Endothelial cell of umbilical vein (primary cell): ENCODE measurements at regions not wholly inside any gene's neighbourhood (a gene's known extent, or its start where the extent isn't known, plus 50 kb on each side); places are given as distances from the start of the nearest gene placed in this dataset.

Source experiments
- BruUV-seq: library from RNA; stranded (reverse); fragments of 400-500 nt; replicated peaks from 2 replicates; lab custom pipeline; 2021; lab: Mats Ljungman, UMichigan
- CTCF ChIA-PET: fragments of 300-600, 350-600 bp; sonication (Branson Sonifier 250); formaldehyde crosslinking; loops from one replicate; lab custom pipeline; 2021; ENCODE audit warnings: antibody characterized with exemption, inconsistent platforms; lab: Charles Lee
- POLR2A ChIA-PET: fragments of 300-600, 350-600 bp; sonication (Branson Sonifier 250); formaldehyde crosslinking; loops from one replicate; lab custom pipeline; 2021; ENCODE audit warnings: antibody characterized with exemption, inconsistent platforms; lab: Charles Lee
- DNase-seq: peaks from one replicate; pipeline ENCODE4 v3.0.0-alpha.2; 2011; ENCODE audit warnings: low read depth, low spot score
- FAIRE-seq: peaks from 2 replicates; lab custom pipeline; 2011; peaks lifted over from hg19 to GRCh38; lab: Jason Lieb, UNC
- H2AFZ ChIP-seq: 2 replicates; pipeline ENCODE4 v1.6.0; 2012; ENCODE audit warnings: low read depth, low read length, control low read depth, inconsistent platforms
- H3K27ac ChIP-seq: 2 replicates; pipeline ENCODE4 v1.5.1; 2011; ENCODE audit warnings: low read depth, mild to moderate bottlenecking, control low read depth, low read length, moderate library complexity; ENCODE audit not compliant: insufficient read depth
- H3K27me3 ChIP-seq, 2 experiments: 2 replicates each; pipeline versions ENCODE4 v1.6.0 to v1.6.1; 2011; ENCODE audit warnings: low read length in 2 of 2, mixed read lengths in 1 of 2; ENCODE audit not compliant: control insufficient read depth in 2 of 2, insufficient read depth in 2 of 2
- H3K36me3 ChIP-seq, 2 experiments: 2 replicates in 1 of 2; 3 replicates in 1 of 2; pipeline ENCODE4 v1.5.1; 2011; ENCODE audit warnings: low read length in 2 of 2, mild to moderate bottlenecking in 1 of 2, moderate library complexity in 1 of 2; ENCODE audit not compliant: control insufficient read depth in 2 of 2, insufficient read depth in 2 of 2; ENCODE audit errors: extremely low read depth in 1 of 2
- H3K4me1 ChIP-seq: 3 replicates; pipeline ENCODE4 v1.5.1; 2011; ENCODE audit warnings: mild to moderate bottlenecking, low read length; ENCODE audit not compliant: control insufficient read depth, insufficient read depth; ENCODE audit errors: extremely low read depth
- H3K4me2 ChIP-seq: 2 replicates; pipeline ENCODE4 v1.6.1; 2011; ENCODE audit warnings: low read length, control low read depth, mixed read lengths; ENCODE audit not compliant: insufficient read depth
- H3K4me3 ChIP-seq, 3 experiments: fragments of 200-600 bp in 1 of 3; sonication (generic), shearing (Covaris generic) in 1 of 3; replicated peaks in 1 of 3; 2 replicates each; pipeline ENCODE4 v1.5.1; 2011 to 2016; ENCODE audit warnings: control low read depth in 3 of 3, low read length in 3 of 3, mild to moderate bottlenecking in 2 of 3, inconsistent platforms in 1 of 3, low read depth in 1 of 3, moderate library complexity in 1 of 3; ENCODE audit not compliant: insufficient read depth in 1 of 3
- H3K79me2 ChIP-seq: 2 replicates; pipeline ENCODE4 v1.6.0; 2012; ENCODE audit warnings: low read length, inconsistent platforms; ENCODE audit not compliant: control insufficient read depth, insufficient read depth
- H3K9ac ChIP-seq: replicated peaks from 2 replicates; pipeline ENCODE3; 2011; ENCODE audit warnings: low read length, control low read depth; ENCODE audit not compliant: insufficient read depth; ENCODE audit errors: extremely low read depth
- H3K9me1 ChIP-seq: replicated peaks from 3 replicates; pipeline ENCODE4 v1.6.0; 2011; ENCODE audit warnings: mild to moderate bottlenecking, low read length; ENCODE audit not compliant: control insufficient read depth, insufficient read depth; ENCODE audit errors: extremely low read depth
- H3K9me3 ChIP-seq: replicated peaks from 2 replicates; pipeline ENCODE4 v1.5.1; 2012; ENCODE audit warnings: low read length, inconsistent platforms; ENCODE audit not compliant: control insufficient read depth, insufficient read depth
- H4K20me1 ChIP-seq: replicated peaks from 2 replicates; pipeline ENCODE3; 2011; ENCODE audit warnings: mild to moderate bottlenecking, low read length; ENCODE audit not compliant: control insufficient read depth, insufficient read depth; ENCODE audit errors: extremely low read depth
- EZH2 ChIP-seq: IDR thresholded peaks from 2 replicates; pipeline ENCODE4 v1.6.1; 2012; ENCODE audit warnings: borderline replicate concordance, low read depth, mild to moderate bottlenecking, moderate library complexity, low read length, inconsistent platforms; ENCODE audit not compliant: severe bottlenecking
- POLR2A ChIP-seq: IDR thresholded peaks from 2 replicates; pipeline ENCODE4 v1.6.1; 2012; ENCODE audit warnings: low read depth, mild to moderate bottlenecking, control low read depth, low read length
- POLR2AphosphoS5 ChIP-seq: IDR thresholded peaks from 2 replicates; pipeline ENCODE4 v1.6.1; 2012; ENCODE audit warnings: low read depth, mild to moderate bottlenecking, control low read depth, low read length, moderate library complexity; ENCODE audit not compliant: insufficient read depth
- dilution Hi-C: fragments of 300-500 bp; cut with MboI; formaldehyde crosslinking; loops from one replicate; pipeline ENCODE4 v1.15.0; 2019; ENCODE audit warnings: low sequenced_read_pairs; ENCODE audit not compliant: extremely low pct_ligation_motif_present
- intact Hi-C: fragments of 100-400 bp; cut with micrococcal nuclease; formaldehyde crosslinking; loops from one replicate; pipeline ENCODE4 v1.10.0; 2022

DNA sequence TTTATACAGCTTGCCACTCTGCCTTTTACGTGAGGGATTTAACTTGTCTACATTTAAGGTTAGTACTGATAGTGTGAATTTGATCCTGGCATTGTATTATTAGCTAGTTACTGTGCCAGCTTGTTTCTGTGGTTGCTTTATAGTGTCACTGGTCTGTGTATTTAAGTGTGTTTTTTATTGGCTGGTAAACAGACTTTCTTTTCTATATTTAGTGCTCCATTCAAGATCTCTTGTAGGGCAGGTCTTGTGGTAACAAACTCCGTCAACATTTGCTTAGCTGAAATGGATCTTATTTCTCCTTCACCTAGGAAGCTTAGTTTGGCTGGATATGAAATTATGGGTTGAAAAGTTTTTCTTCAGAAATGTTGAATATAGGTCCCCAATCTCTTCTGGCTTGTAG lies 1971.0 kb upstream of the LRRTM1 start:
- no peaks in the 10 kb centered on the region for H3K4me1 ChIP-seq
- DNase-seq (no peak), FAIRE-seq (no peak)
- H4K20me1 ChIP-seq = no peaks in the 10 kb centered on the region
- ChIA-PET CTCF (no interaction called here), POLR2A (no interaction called here)
- H3K27me3 ChIP-seq = no peaks in the 10 kb centered on the region
- H3K4me3 ChIP-seq = no peak overlapping the region
- TF ChIP-seq POLR2A (no peak), EZH2 (no peak), POLR2AphosphoS5 (no peak)
- BruUV-seq = no TSS peak
- intact Hi-C loops (no loop called here), dilution Hi-C loops (no loop called here)
- H3K79me2 ChIP-seq = no peaks in the 10 kb centered on the region
- no peak overlapping the region for H2AFZ ChIP-seq
- H3K36me3 ChIP-seq = no peaks in the 10 kb centered on the region
- H3K9me3 ChIP-seq = no peaks in the 10 kb centered on the region
- no peak overlapping the region for H3K4me2 ChIP-seq
- no peaks in the 10 kb centered on the region for H3K9me1 ChIP-seq
- no peak overlapping the region for H3K27ac ChIP-seq
- H3K9ac ChIP-seq = no peak overlapping the region

DNA sequence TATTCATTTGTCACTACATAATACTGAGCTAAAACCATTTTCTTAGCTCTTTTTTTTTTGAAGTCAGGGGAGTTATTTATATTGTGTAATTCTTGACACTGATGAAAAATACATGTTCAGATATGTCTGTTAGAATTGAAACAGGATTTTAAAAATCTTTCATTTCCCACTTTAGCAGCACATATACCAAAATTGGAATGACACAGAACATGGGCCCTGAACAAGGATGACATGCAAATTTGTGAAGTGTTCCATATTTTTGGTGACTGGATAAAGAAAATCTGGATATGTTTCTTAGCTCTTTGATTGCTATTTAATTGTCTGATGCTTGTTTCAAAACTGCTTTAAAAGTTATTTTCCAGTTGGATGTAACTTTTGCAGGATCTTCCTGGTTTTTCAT lies 1963.9 kb upstream of the LRRTM1 start:
- no peak overlapping the region for H2AFZ ChIP-seq
- H3K9ac ChIP-seq = no peak overlapping the region
- no peaks in the 10 kb centered on the region for H3K36me3 ChIP-seq
- no peak overlapping the region for H3K4me3 ChIP-seq
- H4K20me1 ChIP-seq = no peaks in the 10 kb centered on the region
- no peaks in the 10 kb centered on the region for H3K79me2 ChIP-seq
- H3K27me3 ChIP-seq = no peaks in the 10 kb centered on the region
- FAIRE-seq (no peak), DNase-seq (no peak)
- intact Hi-C loops (no loop called here), dilution Hi-C loops (no loop called here)
- H3K27ac ChIP-seq = no peak overlapping the region
- ChIA-PET POLR2A (no interaction called here), CTCF (no interaction called here)
- no peaks in the 10 kb centered on the region for H3K4me1 ChIP-seq
- no peaks in the 10 kb centered on the region for H3K9me1 ChIP-seq
- TF ChIP-seq POLR2AphosphoS5 = no peak
- BruUV-seq = no TSS peak
- no peaks in the 10 kb centered on the region for H3K9me3 ChIP-seq
- H3K4me2 ChIP-seq = no peak overlapping the region
